ENCODE measurements at regions not wholly inside any gene's neighbourhood (a gene's known extent, or its start where the extent isn't known, plus 50 kb on each side); places are given as distances from the start of the nearest gene placed in this dataset.

DNA sequence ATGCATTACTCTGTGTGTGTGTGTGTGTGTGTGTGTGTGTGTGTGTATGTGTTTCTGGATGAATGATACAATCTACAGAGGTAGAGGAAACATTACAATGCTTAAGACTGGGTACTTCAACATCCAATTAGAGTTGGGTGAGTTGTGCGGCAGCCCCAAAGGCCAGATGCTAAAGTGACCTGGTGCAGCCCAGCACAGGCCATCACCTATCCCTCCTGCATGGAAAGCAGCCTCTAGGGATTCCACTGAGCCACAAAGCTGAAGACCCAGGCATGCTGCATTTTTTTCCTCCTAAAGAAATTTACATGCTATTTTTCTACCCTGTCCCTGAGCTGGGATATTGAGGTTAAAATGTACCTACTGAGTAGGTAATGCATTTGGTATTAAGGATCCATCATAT lies 79.1 kb upstream of the ETAA1 start:
- H3K27me3 Mint-ChIP-seq (ENCODE audit: insufficient read depth), result no peaks in the 10 kb centered on the region
- no peak overlapping the region for H3K4me3 ChIP-seq (ENCODE audit: low read length)
- no peaks in the 10 kb centered on the region for H3K27me3 ChIP-seq (ENCODE audit: control insufficient read depth, insufficient read depth, low read length, poor library complexity, severe bottlenecking)
- no peak overlapping the region for H3K27ac ChIP-seq (ENCODE audit: low read depth, low read length)
- no peaks in the 10 kb centered on the region for H3K4me1 ChIP-seq (ENCODE audit: control insufficient read depth, insufficient read depth, low read length)
- TF ChIP-seq, protein P1, sequence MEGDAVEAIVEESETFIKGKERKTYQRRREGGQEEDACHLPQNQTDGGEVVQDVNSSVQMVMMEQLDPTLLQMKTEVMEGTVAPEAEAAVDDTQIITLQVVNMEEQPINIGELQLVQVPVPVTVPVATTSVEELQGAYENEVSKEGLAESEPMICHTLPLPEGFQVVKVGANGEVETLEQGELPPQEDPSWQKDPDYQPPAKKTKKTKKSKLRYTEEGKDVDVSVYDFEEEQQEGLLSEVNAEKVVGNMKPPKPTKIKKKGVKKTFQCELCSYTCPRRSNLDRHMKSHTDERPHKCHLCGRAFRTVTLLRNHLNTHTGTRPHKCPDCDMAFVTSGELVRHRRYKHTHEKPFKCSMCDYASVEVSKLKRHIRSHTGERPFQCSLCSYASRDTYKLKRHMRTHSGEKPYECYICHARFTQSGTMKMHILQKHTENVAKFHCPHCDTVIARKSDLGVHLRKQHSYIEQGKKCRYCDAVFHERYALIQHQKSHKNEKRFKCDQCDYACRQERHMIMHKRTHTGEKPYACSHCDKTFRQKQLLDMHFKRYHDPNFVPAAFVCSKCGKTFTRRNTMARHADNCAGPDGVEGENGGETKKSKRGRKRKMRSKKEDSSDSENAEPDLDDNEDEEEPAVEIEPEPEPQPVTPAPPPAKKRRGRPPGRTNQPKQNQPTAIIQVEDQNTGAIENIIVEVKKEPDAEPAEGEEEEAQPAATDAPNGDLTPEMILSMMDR (conservative IDR thresholded peaks at IDR 0.05), result no peak
- no peak for DNase-seq
- H3K9me3 Mint-ChIP-seq, result no peaks in the 10 kb centered on the region
- WGBS, 2 experiments (ENCODE audit: insufficient coverage in 1 of 2, insufficient read length in 1 of 2), result 94% methylated on average over 1 of the region's 1 CpG; no CpG with 5 or more reads in 1 of the 2 experiments
- H3K4me3 Mint-ChIP-seq, result no peak overlapping the region
- H3K36me3 ChIP-seq (ENCODE audit: control insufficient read depth, insufficient read depth, low read length), result no peaks in the 10 kb centered on the region
- peaks cover 12% of the 10 kb centered on the region for H3K4me1 Mint-ChIP-seq
- peaks cover 2% of the 10 kb centered on the region for H3K36me3 Mint-ChIP-seq (ENCODE audit: low read depth)
- H3K27ac Mint-ChIP-seq, result no peak overlapping the region
- no peaks in the 10 kb centered on the region for H3K9me3 ChIP-seq (ENCODE audit: control insufficient read depth, low read length)
- no peak overlapping the region for H3K9ac ChIP-seq (ENCODE audit: extremely low read depth, low read length, poor library complexity, severe bottlenecking)

DNA sequence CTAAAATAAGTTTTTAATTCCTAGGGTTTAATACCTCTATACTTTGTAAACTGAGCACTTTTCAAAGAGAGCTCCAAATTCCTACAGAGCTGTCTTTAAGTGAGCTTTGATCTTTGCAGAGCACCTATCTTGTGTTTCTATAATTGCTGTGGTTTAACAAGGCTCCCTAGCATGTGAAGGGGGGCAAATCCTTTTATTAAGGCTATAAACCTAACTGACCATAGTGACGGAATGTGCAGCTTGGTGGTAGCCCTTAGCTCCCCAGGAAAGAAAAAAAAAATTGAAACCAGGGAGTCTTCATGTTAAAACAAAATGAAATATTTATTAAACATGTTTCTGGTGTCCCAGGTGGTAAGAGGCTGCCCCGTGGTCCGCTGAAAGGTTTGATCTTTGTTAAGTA lies 78.6 kb upstream of the ETAA1 start:
- Histone ChIP-seq H3K27me3 (ENCODE audit: control insufficient read depth, insufficient read depth, low read length, poor library complexity, severe bottlenecking) (no peaks in the 10 kb centered on the region), H3K4me1 (ENCODE audit: control insufficient read depth, insufficient read depth, low read length) (no peaks in the 10 kb centered on the region), H3K36me3 (ENCODE audit: control insufficient read depth, insufficient read depth, low read length) (no peaks in the 10 kb centered on the region), H3K9ac (ENCODE audit: extremely low read depth, low read length, poor library complexity, severe bottlenecking) (no peak overlapping the region), H3K4me3 (ENCODE audit: low read length) (no peak overlapping the region), H3K27ac (ENCODE audit: low read depth, low read length) (no peak overlapping the region), H3K9me3 (ENCODE audit: control insufficient read depth, low read length) (no peaks in the 10 kb centered on the region)
- Mint-ChIP-seq H3K27ac (no peak overlapping the region), H3K36me3 (ENCODE audit: low read depth) (peaks cover 2% of the 10 kb centered on the region), H3K4me1 (peaks cover 11% of the 10 kb centered on the region), H3K4me3 (no peak overlapping the region), H3K9me3 (no peaks in the 10 kb centered on the region), H3K27me3 (ENCODE audit: insufficient read depth) (no peaks in the 10 kb centered on the region)
- TF ChIP-seq, protein P1 (conservative IDR thresholded peaks at IDR 0.05), result no peak
- 92 to 93% methylated on average over 2 to 3 of the region's 3 CpGs for WGBS, 2 experiments (ENCODE audit: insufficient coverage in 1 of 2, insufficient read length in 1 of 2)
- no peak for DNase-seq

DNA sequence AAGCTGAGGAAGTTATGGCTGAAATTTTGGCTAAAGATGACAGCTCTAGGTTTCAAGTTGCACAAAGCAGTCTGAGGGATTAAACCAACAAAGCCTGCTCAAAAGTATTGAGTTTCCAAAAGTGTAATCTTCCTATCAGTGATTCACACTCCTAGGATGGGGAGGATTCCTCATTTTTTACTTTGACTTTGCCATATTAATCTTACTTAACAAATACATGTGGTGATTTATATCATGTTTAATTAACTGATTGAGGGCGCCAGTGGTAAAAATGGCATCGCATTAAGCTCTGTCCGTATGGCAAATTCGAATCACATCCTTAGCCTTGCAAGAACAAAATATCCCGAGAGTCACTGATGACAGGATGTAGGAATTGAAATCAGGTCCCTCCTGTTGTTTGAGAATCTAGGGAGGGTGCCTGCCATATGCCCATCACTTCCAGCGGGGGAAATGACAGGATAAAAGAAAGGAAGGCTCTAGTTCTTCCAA lies 78.1 kb upstream of the ETAA1 start:
- TF ChIP-seq, protein P1 (conservative IDR thresholded peaks at IDR 0.05), result no peak
- Mint-ChIP-seq H3K27me3 (ENCODE audit: insufficient read depth) (no peaks in the 10 kb centered on the region), H3K4me1 (peaks cover 11% of the 10 kb centered on the region), H3K4me3 (no peak overlapping the region), H3K36me3 (ENCODE audit: low read depth) (peaks cover 2% of the 10 kb centered on the region), H3K27ac (no peak overlapping the region), H3K9me3 (no peaks in the 10 kb centered on the region)
- Histone ChIP-seq H3K27me3 (ENCODE audit: control insufficient read depth, insufficient read depth, low read length, poor library complexity, severe bottlenecking) (no peaks in the 10 kb centered on the region), H3K4me3 (ENCODE audit: low read length) (no peak overlapping the region), H3K9me3 (ENCODE audit: control insufficient read depth, low read length) (no peaks in the 10 kb centered on the region), H3K27ac (ENCODE audit: low read depth, low read length) (no peak overlapping the region), H3K4me1 (ENCODE audit: control insufficient read depth, insufficient read depth, low read length) (peaks cover 4% of the 10 kb centered on the region), H3K9ac (ENCODE audit: extremely low read depth, low read length, poor library complexity, severe bottlenecking) (no peak overlapping the region), H3K36me3 (ENCODE audit: control insufficient read depth, insufficient read depth, low read length) (no peaks in the 10 kb centered on the region)
- WGBS, 2 experiments (ENCODE audit: insufficient coverage in 1 of 2, insufficient read length in 1 of 2), result 77 to 80% methylated on average over 1 to 6 of the region's 6 CpGs
- DNase-seq, result no peak
